HuH-7 (cell line): ENCODE measurements at regions not wholly inside any gene's neighbourhood (a gene's known extent, or its start where the extent isn't known, plus 50 kb on each side); places are given as distances from the start of the nearest gene placed in this dataset.

Source experiments
- DNase-seq: peaks from one replicate; pipeline ENCODE4 v3.0.0; 2011; ENCODE audit warnings: low spot score

DNA sequence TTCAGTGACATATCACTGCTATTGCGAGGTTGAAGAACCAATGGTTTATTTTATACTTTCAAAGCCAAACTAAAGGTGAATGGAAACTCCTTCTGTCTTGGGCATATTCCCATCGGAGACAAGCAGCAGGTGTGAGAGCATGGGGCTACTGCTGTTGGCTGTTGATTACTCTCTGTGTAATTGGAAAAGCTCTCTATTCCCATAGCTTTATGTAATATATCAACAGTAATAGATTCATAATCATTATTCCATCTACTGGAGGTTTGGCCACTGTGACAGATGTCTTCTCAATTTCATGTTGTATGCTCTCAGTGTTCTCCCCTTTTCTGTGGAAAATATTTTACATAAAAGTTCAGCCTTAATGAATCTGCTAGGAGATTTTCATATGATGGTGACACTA is 352.0 kb downstream of the BTG1 start:
- no peak for DNase-seq

DNA sequence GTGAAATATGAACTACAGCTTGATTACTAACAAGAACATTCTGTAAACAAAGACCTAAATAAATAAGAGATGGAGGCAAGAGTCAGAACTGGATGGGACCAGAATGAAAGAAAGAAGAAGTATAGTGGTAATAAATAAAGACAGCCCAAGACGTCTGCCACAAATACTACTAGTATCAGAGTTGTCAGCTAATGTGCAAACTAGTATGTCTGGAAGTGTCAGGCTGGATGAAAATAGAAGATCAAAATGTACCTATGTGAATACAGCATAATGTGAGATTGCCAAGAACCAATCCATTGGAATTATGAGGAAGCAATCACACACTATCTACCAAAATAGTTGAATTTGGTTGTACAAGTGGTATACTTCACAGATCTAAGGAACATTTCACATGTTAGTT is 353.0 kb downstream of the BTG1 start:
- DNase-seq: no peak

DNA sequence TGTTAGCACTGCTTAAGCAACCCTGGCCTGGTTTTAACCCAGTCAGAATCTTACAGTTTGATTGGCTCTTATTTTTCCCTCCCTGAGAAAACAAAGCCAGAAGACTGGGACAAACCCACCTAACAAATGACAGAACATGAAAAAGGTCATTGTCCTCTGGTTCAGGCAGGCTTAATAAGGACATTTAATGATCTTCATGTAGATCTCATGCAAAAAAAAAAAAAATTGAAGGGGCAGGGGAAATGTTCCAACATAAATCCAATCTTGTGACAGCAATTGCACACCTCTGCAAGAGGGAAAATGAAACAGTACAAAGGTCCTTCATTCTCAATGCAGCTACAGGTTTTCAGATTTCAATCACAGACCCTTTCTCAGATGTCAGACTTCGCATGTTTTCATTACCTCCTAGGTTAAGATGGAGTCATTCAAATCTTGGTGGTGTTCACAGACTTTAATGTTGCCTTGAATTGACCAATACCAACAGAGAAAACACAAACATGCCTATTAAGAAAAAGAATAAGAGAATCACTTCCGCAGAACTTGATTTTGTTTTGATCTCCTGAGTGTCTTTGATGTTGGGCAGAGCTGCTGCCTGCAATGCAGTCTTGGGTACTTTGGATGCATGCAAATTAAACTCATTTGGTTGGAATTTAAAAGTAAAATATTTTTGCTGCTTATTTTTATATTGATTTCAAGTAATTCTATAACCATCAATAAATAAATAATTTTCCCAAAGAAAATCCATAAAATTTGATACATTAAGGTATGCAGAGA is 359.0 kb downstream of the BTG1 start:
- DNase-seq: no peak

DNA sequence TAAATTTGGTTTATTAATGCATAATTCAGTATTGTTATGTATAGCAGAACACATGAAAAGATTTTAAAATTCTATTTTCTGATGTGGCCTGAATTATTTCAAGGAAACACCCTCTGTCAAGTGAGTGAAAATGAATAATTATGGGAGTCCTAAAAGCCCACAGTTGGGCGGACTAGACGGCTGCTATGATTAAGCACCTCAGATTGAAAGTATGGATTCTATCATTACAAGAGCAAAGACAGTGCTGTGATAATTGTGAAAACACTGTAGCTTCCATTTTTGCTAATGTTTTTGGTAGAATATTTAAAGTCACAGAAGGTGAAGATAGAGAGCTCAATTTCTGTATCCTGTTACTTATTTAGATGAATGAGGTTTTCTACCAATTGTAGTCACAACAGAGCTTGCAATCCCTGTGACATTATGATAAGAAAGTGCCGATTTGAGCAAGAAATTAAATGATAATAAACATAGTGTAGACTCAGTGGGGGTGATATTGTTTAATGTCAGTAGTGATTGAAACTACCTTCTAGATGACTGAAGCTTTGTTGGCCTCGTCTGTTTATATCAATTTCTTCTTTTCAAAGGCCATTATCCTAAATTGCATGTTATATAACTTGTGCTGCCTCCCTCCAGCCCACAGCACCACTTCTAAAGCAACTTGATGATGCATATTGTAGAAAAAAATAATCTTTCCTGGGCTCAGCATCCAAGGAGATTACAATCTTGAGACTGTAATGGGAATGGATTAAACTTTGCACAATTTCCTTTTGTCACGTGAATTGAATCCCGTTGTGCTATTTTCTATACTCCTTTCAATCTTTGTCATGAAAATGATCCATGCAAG is 359.8 kb downstream of the BTG1 start:
- no peak for DNase-seq

DNA sequence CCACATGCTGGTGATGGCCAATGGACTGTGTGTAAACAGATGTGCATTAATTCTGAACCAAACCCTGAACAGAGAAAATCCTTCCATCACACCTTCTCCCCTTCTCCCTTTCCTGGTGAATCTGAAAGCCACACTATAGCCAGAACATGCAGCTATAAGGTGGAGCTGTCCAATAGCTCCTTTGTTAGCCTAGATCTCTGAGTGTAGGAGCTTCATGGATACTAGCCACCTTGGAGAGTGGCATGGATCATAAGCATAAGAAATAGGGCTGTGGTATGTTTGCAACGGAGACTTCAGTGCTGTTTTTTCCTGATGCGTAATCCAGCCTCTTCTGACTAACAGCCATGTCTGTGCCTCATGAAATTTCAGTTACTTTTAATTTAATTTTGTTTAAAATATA is 364.5 kb downstream of the BTG1 start:
- no peak for DNase-seq

DNA sequence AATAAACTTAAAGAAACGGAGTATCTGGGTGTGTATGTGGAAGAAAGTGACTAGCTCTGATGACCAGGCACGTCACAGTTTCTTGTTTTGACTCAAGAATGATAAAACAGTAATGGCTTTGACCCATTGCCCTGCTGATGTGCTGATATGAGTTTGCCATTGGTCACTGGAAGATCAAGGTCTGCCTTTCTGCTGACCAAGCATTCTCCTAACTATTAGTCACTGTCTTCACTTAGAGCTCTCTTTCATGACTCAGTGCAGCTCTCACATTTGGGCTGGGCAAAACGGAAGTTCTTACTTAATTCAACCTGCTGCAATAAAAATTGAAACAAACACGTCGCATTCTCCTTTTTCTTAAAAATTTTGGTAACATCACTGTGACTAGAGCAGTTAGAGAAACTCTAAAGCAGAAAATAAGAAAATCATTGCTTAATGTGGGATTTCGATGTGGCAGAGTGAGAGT is 366.7 kb downstream of the BTG1 start:
- no peak for DNase-seq

DNA sequence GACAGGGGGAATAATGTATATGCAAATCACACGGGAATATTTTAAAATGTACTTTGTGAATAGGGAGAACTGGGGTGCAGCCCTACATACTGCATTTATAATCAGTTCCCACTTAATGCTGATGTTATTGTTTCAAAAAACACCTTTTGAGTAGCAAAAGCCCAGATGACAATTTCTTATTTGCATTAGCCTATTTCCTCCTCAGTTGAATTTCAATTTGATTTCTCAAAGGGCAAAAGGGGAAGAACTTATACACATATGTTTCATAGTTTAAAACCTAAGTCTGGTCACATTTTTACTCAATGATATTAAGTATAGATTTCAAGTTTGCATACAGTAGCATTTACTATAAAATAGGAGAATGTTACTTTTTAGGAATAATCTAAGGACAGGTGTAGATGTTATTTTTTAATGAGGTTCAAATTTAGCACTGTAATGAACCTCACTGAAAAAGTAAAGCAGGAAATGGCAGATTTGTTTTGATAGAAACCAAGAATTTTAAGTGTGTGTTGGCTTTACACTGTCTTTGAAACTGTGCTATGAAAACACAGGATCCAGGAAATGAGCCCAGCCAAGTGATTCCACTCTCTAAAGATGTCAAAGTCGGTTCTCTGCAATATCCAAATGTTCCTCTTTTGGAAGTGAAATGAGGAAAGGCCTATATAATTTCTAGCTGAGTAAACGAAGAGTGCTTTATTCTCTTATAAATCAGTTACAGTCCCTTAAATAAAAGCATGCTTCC is 367.4 kb downstream of the BTG1 start:
- DNase-seq: no peak

DNA sequence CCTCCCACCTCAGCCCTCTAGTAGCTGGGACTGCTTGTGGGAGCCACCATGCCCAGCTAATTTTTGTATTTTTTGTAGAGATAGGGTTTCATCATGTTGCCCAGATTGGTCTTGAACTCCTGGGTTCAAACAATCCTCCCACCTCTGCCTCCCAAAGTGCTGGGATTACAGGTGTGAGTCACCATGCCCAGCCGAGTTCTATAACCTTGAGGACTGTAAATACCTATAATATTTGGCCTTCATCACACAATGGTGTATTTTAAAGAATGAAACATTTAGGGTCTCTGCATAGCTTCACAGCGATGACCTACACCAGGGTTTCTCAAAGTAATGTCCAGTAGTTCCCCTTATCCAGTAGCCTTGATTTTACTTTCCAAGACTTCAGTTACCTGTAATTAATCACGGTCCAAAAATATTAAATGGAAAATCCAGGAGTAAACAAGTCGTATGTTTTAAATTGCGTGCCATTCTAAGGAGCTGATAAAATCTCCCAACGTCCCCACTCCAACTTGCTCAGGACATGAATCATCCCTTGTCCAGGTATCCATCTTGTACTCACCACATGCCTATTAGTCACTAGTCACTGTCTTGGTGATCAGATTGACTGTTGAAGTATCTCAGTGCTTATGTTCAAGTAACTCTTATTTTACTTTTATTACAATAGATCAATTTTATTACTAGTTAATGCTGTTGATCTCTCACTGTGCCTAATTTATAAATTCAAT is 368.2 kb downstream of the BTG1 start:
- no peak for DNase-seq

DNA sequence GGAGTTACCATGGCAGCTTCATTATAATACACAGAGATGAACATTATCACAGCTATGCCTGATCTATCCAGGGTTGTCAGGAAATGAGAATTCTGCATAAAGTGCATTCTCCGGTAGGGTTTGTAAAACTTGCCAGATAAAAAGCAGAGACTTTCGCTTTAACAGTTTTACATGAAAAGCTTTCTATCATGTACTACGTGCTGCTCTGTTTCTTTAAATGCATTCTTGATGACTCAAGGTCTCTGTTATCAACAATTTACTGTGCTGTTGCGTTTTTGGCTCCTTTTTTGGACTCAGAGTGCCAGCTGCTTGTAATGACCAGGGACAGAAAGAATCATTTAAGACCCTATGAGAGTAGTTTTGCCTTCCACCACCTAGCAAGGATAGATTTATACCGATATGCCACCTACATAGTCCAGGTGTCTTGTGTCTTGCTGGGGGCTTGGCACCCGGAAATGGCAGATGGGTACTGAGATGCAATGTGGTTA is 371.2 kb downstream of the BTG1 start:
- DNase-seq: no peak

DNA sequence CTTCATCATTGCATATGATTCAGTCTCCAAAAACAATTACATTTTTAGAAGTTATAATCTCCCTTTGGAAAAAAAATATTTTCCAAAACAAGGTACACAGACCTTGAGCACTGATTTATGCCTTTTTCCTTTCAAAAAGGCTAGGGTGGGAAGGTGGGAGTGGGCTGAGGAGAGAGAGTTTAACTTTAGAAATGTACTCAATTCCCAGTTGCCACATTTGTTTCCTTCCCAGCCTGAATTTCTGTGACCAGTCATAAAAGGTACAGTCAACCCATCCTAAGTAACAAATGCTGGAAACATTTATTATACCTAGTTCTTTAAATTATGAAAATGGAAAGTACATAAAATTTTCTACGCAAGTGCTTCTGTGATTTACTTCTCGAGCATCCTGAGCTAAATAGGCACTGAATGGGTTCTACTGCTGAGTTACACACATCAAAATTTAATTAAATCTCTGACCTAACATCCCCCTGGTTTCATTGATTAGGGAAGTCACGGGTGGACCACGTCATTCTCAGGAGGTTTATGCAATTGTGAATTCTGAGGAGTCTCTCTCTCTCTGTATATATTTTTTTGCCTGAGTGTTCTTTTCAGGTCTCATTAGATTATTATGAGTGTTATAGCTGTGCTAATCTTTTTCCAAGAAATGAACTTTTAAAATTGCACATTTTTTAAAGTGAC is 371.8 kb downstream of the BTG1 start:
- no peak for DNase-seq

DNA sequence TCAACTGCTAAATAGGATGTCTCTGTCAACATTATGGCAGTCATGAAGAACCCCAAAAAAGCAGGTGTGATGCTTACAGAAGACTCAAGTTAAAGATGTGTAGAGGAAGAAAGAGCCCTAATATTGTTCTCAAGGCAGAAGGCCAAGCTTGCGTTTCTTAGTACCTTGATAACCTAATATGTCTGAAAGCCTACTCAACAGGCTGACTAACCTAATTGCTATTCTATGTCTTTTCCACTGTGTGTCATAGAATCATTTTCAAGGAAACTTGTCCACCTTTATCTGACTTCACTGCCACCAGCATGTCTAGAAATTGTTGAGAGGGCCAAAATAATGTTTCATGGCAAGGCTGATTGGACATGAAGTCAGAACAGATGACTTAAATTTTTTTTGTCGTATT is 373.2 kb downstream of the BTG1 start:
- DNase-seq: no peak

DNA sequence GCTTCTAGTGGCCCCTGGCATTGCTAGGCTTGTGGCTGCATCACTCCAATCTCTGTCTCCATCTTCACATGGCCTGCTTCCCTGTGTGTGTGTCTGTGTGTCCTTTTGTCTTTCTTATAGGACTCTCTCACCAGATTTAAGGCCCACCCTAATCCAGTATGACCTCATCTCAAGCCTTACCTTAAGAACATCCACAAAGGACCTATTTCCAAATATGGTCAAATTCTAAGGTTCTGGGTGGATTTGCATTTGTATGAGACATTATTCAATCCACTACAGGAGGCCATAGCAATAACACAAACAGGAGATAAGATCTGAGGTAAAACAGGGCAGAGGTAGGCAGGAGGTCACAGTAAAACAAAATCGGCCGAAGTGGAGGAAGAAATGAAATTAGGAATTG is 375.9 kb downstream of the BTG1 start:
- no peak for DNase-seq

DNA sequence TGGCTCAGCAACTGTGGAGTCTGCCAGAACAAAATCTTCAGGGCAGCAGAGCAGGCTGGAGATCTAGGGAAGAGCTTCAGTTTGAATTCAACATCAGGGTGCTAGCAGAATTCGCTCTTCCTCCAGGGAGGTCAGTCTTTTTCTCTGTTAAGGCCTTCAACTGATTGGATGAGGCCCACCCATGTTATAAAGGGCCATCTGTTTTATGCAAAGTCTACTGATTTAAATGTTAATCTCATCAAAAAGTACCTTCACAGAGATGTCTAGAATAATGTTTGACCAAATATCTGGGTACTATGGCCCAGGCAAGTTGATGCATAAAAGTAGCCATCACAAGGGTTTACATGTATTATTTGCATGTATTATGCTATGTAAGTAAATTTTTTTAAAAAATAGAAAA is 378.4 kb downstream of the BTG1 start:
- no peak for DNase-seq

DNA sequence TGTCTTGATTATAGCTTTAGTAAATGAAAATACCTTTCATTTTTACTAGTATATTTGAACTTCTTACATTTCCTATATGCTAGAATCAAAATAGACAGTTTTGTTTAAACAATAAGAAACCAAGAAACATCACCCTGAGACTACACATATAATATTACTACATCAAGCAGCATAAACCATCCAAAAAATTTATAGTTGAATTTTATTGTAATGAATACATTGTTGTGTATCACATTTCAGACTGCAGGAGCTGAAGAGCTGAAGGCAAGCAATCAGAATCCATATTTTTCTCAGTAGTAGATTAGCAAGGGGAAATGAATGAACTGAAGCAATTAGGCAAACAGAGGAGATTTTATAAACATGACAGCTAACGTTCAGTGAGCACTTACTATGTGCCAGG is 379.2 kb downstream of the BTG1 start:
- DNase-seq: no peak

DNA sequence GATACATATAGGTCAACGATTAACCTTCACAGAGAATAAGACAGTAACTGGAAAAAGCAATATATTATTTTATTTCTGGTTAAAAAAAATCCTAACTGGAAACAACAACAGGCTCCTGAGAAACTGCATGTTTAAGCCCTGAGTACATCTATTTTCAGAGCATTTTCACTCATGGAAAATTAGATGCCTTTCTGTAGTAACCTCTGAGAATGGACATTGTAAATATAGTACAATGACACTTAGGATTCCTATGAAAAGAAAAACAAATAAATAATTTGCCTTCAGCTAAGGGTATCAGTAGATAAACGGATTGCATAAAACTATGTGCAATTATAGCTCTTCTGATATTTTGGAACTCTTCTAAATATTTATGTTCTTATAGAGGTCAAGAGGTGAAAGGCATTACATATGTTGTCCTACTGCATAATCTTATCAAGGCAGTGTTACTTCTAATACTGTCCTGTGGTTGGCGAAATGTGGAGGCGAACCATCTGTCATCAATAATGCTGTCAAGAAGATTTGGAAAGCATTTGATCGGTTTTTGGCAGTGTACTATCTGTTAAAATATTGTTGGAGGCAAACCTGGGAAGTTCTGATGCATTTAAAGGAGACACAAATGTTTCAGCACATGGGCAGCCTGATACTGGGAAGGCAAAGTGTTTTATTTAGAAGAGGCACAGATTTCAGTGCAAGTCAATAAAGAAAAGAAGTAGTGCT is 381.8 kb downstream of the BTG1 start:
- no peak for DNase-seq

DNA sequence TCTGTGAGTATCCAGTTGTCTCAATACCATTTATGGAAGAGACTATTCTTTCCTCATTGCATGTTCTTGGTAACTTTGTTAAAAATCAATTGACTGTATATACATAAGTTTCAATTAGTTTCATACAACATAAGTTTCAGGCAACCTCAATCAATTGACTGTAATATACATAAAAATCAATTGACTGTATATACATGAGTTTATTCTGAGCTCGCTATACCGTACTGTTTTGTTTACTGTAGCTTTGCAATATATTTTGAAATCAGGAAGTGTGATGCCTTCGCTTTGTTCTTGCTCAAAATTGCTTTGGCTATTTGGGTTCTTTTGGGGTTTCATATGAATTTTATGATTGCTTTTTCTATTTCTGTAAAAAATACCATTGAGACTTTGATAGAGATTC is 392.0 kb downstream of the BTG1 start:
- no peak for DNase-seq

DNA sequence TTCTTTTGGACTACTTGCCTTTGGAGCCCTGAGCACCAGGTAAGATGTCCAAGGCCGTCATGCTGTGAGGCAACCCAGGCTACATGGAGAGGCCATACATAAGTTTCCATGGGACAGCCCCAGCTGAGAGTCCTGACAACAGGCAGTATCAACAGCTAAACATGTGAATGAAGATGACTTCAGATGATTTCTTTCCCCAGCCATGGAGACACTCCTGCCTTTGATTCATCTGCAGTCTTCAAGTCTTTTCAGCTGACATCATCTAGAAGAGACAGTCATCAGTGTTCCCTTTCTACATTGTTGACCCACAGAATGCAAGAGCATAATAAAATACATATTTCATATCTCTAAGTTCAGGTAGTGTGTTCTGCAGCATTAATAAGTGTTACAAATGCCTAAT is 398.7 kb downstream of the BTG1 start:
- no peak for DNase-seq

DNA sequence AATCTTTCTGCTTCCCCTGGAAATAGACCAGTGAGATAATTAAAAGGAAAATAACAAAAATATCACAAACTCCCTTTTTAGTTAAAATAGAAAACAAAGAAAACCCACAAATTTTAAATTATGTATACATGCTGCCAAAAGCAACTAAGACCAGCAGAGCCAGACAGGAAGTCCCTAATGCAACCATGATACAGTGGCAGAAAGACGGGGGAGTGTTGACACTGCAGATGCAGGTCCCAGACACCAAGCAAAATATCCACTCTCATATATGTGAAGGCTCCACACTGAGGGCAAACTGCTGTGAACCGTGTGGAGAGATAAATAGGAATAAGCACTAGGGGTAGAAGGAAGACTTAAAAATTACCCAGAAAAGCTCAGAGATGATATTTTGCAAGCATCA is 401.0 kb downstream of the BTG1 start:
- DNase-seq: no peak

DNA sequence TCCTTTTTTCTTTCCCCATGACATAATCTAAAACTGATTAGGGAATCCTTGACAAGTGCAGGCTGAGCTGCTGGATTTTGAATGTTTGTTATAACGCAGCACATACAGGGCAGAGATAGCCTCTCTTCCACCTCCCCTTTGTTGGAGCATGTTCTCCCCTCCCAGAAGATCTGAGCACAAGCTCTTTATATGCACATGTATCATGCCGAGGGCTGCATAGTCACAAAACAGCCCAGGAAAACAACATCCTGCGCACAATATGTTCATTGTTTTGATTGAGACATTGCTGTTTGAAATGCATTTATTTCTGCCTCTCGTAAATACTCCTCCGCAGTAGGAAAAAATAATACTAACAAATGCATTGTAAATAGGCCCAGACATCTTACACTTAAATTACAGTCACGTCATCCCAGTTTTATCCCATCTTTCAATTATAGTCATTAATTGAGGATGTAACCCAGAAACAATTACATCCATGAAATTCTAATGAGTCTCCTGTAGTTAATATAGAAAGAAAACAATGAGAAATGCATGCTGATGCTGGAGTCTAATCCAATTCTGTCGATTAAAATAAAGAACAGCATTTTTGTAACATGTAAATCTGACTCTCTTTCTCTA is 401.8 kb downstream of the BTG1 start:
- DNase-seq: no peak

DNA sequence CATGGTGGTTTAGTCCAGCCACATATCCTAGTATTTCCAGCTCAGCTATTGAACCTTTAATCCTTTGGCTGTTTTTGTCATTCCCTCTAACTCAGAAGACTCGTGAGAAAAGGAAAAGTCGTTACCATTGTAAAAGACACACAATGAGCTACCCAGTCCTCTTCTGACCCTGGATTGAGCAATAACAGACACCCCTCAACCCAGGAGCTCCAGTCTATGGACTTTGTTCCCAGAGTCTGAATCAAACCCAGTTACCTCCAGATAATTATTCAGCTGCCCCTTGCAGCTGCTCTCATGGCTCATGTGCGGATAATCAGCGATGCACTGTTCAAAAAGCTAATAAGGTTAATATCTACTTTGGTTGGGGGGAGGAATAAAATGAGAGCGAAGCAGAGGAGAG is 402.4 kb downstream of the BTG1 start:
- no peak for DNase-seq
